NCI-H2107 (cell line): ENCODE measurements at regions not wholly inside any gene's neighbourhood (a gene's known extent, or its start where the extent isn't known, plus 50 kb on each side); places are given as distances from the start of the nearest gene placed in this dataset.
"Not testable (repeated sequence)": the region's sequence is repeated elsewhere in the genome, so short reads cannot be mapped to it uniquely, and the experiment has no call there.

Experiments
- DNase-seq: peaks from one replicate; lab custom pipeline; 2025; lab: John Stamatoyannopoulos, UW

- DNase-seq, result no peak
Measured at GRCh38 chr7:98774884-98775283, 94.9 kb downstream of the TMEM130 start.

GRCh38 chr7:98777051-98777450 lies 92.8 kb downstream of the TMEM130 start:
- DNase-seq, result no peak

- DNase-seq, result no peak
Measured at GRCh38 chr7:98778421-98778820, 91.4 kb downstream of the TMEM130 start.

GRCh38 chr7:98779800-98780587 lies 89.8 kb downstream of the TMEM130 start:
- DNase-seq, result no peak

- no peak for DNase-seq
Measured at GRCh38 chr7:98784216-98784785, 85.5 kb downstream of the TMEM130 start.

GRCh38 chr7:98785929-98786571 lies 83.8 kb downstream of the TMEM130 start:
- no peak for DNase-seq

GRCh38 chr7:98788966-98789365 lies 80.8 kb downstream of the TMEM130 start:
- DNase-seq, result no peak

GRCh38 chr7:98794453-98794852 lies 75.4 kb downstream of the TMEM130 start:
- DNase-seq, result not testable (repeated sequence)

GRCh38 chr7:98795741-98796493 lies 73.9 kb downstream of the TMEM130 start:
- no peak for DNase-seq
